Umbilical cord (tissue), 1 donor: ENCODE measurements at regions not wholly inside any gene's neighbourhood (a gene's known extent, or its start where the extent isn't known, plus 50 kb on each side); places are given as distances from the start of the nearest gene placed in this dataset.

Experiments used
- DNase-seq: peaks from one replicate; pipeline ENCODE4 v3.0.0-alpha.2; 2015; ENCODE audit warnings: low spot score

DNA sequence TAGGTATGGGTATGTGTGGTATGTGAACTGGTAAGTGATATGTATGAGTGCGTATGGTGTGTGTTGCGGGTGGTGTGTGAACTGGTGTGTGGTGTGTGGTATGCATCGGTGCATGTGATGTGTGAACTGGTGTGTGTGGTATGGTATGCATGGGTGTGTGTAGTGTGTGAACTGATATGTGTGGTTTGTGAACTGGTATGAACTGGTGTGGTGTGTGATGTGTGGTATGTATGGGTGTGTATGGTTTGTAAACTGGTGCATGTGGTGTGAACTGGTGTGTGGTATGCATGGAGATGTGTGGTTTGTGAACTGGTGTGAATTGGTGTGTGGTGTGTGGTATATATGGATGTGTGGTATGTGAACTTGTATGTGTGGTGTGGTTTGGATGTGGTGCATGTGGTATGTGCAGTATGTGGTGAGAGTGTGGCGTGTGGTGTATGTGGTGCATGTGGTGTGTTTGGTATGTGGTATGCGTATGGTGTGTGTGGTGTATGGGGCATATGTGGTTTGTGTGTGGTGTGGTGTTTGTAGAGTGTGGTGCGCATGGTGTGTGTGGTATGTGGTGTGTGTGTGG is 208.9 kb upstream of the TNP1 start:
- DNase-seq: no peak

DNA sequence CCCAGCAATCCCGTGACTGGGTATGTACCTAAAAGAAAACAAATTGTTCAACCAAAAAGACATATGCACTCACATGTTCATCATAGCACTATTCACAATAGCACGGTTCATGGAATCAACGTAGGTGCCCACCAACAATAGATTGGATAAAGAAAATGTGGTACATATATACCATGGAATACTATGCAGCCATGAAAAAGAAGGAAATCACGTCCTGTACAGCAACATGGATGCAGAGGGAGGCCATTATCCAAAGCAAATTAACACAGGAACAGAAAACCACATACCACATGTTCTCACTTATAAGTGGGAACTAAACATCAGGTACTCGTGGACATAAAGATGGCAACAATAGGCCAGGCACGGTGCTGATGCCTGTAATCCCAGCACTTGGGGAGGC is 207.9 kb upstream of the TNP1 start:
- no peak for DNase-seq

DNA sequence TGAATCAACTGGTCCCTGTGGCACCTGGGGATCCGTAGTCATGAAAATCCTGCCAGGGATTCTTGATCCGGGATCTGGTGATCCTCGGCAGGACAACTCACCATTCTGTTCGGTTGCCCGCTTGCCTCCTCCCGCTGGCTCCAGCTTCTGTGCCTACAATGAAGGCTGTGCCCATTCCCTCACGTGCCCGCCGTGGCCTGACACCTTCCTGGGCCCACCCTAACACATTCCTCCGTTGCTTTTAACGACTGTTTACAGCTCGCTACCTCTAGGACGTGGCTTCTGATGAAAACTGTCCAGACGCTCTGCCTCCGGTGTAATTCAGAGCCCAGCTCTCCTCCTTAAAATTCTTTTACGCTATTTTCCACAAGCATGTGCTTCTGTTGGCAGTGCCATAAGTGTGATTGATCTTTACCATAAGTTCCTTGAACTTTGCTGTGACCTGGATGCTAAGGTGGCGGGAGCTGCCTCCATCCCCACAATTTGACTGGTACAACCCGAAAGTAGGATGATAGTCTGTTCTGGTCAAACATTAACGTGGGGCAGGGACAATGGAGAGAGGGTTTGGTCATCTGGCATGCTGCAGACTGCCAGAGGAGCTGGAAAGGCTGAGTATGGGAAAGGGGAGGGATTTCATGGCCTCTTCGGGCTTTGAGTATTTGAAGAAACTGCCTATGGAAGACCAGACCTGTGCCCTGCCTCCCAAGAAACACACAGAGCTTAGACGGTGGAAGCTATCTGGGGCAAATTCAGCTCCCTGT is 206.8 kb upstream of the TNP1 start:
- DNase-seq: no peak

DNA sequence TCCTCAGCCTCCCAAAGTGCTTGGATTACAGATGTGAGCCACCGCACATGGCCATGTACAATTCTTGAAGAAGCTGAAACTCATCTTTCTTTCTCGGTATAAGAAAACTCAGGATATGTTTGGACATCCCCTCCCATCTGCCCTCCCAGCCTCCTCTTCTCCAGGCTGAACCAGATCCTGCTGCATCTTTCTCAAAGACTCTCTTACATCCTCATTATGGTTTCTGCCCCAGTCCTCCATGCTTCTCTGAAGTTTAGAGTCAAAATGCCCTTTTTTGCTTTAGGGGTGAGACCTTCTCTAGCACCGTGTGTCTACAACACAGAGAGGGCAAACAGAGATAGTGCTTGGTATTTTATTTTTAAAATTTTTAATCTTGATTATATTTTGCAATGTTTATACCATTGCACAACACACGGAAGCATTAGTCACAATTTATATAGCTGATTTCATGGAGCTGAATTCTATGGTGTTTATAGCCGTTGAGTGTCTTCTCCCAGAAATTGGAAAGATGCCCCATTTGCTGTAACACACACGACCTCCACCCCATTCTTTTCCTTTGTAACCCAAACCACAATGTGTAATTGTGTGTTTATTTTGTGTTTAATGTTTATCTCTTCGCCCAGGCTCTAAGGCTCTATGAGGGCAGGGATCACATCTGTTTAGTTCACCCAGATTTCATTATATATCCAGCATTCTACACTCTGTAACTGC is 206.0 kb upstream of the TNP1 start:
- no peak for DNase-seq

DNA sequence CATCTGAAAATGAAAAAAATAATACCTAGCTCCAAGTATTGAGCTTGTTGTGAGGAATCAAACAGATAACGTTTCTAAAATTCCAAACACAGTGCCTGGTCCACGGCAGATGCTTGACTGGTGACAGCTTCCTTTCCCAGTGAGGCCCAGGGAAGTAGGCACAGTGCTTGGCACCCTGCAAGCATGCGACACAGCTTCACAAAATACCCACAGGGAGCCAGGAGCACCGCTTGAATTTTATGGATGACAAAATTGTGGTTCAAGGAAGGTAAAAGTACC is 205.1 kb upstream of the TNP1 start:
- DNase-seq: no peak

DNA sequence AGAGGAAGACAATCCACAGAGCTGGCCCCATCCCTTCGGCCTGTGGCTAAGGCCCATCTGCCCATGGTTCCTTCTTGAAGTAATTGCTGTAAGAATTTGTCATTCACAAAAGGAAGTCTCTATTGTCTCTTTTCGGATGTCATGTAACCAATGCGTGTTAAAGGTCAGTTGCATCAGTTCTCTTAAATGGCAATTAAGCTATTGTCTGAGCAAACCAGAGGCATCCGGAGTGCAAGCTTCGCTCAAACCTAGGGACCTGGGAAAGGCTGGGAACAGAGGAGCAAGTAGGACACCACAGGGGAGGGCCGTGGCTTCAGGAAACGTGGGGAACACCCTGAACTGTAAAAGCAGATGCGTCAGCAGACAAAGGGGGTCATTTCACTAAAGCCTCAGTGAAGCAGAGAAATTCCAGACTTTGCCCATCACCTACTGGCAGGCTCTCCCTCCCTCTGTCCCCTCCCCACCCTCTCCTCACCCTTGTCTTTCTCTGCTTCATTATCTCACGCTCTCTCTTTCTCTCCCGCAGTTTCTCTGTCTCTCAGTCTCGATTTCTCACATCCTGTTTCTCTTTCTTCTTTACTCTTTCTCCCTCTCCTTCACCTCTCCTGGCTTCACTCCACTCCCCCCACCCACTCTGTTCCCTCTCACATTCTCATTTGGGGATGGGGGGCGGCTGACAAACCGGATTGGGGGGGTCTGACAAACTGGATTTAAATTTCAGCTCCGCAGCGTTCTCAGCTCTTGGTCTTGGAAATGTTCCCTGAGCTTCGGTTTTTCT is 204.6 kb upstream of the TNP1 start:
- peak; percentile 59 for DNase-seq

DNA sequence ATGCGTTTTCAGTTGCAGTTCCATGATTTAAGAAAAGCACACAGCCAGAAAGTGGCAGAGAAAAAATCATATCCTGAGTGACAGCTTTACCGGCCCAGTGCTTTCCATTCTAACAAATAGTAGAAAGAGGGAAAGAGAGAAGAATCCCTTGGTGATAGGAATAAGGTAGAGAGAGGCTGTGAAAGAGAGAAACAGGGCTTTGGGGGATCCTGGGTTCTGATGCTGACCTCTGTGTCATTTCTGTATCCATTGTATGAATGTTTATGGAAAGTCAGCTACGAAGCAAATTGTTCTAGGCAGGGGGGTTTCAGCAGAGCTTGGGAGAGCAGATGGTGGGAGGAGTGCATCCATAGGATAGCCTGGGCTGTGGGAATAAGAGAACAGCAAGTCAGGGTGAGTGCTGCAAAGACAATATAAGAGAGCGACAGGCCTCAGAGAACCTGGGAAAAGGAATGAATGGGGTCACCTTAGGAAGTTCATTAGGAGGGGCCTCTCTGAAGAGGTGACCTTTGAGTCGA is 203.4 kb upstream of the TNP1 start:
- DNase-seq: no peak

DNA sequence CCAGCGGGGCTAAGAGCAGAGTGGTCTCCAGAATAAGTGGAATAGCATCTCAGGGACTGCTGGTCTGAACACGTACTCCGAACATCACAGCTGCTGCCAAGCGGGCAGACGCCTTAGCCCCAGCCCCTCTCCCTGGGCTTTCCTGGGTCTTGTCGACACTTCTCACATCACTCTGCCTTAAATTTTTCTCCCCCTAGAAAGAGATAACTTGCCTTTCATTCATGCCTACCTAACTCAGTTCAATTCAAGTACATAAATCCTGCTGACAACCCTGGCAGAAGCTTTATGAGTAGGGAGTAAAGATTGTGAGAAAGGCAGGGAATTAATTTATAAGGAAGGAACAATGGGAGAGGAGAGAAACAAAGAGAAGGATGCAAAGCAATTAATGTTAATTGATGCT is 202.9 kb upstream of the TNP1 start:
- no peak for DNase-seq

DNA sequence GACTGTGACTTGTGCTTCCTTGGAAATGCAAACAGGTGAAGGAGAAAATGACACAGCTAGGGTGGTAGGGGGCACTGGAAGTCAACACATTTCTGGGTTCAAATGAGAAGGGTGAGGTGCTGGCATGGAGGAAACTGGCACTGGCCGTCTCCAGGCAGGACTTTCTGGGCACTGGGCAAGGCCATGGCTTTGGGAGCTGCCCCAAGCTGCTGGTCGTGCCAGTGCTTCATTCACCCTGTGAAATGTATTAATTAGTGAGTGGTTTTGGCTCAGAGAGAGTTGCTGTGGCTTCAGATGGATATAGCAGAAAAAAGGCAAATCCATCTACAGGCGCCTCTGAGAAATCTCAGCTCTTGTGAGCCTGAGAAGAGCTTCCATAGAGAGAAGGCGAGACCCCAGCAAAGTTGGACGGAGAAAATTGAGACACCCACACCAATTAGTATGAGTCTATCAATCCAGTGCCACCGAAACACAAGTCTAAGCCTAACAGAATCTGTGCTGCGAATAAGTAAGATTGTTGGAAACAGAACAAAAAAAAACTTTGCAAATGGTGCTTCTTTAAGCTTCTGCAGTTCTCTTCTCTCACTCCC is 202.1 kb upstream of the TNP1 start:
- no peak for DNase-seq

DNA sequence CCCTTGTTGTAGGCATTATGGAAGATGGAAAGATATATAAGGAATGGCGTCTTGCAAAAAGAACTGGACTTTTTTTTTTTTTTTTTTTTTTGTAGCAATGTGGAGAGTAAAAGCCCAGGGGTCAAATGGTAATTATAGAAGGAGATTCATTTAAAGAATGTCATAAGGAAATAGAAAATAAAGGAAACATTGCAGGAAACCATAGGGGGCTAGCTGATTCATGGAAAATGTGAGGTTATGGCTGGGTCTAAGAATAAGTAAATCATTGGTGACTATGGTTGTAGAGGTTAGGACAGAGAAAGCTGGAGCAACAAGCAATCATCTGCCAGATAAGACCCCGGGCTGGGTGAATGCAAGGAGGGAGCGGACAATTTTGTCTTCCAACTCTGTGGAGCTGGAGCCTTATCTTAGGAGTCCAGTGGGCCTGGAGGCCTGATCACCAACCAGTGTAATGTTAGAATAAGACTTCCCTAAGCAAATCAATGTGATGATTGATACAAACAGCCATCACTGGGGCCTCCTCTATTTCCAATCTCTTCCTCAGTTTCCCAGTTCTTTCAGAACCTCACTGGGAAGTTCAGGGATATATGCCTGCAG is 201.2 kb upstream of the TNP1 start:
- no peak for DNase-seq

DNA sequence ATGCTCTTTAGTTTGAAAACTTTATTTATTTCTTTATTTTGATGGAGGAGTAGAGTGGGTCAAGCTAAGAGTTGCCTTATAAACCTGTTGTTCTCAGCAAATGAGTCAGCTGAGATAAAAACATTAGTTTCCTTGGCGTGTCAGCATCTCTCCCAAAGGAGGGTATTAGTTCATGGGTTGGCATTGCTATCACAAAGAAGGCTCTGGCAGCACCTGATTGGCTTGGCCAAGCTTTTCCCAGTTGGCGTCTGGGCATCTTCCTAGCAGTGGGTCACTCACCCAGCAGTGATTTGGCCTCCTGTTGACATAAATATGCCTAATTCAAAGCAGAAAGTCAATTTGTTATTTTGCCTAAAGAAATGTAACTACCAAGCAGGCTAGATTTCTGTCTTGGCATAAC is 200.7 kb upstream of the TNP1 start:
- DNase-seq: no peak

DNA sequence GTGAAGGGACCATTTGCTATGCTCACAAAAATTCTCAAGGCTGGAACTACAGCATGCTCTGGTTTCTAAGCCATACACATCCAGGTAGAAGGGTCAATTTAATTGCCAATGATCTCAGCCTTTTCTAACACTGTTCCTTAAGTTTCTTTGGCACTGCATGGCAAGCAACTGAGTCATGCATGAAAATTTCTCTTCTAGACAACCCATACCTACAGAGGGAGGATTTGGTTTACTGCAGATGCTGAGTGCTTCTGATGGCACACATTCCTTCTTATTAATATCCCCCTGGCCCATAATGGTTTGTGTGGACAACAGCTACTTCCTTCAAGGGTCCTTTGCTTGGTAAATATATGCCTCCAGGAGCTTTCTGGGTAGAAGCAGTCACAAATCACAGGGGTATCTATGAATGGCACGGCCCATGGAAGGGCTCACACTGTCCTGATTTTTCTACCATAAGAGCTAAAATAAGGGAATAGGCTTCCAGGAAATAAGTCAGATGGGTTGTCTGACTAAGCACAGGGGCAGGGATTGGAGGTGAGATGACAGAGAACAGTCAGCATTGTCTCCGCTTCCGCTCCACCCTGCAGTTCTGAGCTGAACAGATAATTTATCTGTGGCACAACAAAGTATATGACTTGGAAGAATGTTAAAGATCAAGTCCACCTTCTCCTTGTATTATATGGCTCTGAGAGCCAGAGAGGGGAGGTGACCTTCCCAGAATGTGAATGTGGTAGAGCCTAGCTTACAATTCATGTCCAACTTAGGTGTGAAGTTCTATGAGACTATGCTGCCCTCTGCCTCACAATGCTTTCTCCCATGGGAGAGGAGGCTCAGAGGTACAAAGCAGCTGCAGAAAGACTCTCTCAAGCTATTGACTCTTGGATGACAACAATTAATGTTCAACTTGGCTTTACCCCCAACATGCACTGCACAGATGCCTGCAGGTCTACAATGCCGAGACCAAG is 199.2 kb upstream of the TNP1 start:
- no peak for DNase-seq

DNA sequence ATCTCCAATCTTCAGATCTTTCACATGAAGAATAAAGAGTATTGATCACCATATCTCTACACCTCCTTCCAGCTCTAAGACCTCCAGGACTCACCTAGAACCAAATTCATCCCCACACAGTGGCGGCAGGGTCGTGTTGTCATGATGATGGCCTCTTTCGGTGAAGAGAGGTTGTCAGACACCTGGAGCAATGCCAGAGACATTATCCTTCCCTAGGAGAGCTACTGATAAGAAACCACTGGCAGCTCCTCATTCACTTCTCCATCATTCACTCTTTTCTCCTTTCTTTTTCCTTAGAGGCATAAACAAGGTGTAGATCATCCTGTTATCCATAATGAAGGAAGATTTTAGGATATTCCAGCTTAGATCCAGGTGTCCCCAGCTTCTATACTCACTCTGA is 197.9 kb upstream of the TNP1 start:
- no peak for DNase-seq

DNA sequence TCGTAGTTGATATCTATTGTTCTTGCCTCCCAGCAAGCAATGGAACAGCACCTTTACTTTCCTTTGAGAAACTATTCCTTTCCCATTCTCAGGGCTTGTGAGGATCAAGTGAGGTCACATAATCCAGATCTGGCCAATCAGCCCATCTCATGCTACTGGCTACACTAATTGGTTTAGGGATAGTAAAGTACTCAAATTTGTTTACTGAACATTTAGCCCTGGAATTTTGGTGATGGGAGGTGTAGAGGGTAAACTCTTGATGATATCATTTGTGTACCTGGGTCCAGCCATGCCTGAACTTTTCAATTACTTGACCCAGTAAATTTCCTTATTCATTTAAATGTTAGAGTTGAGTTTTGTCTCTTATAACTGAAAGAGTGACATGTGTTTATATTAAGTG is 195.8 kb upstream of the TNP1 start:
- no peak for DNase-seq

DNA sequence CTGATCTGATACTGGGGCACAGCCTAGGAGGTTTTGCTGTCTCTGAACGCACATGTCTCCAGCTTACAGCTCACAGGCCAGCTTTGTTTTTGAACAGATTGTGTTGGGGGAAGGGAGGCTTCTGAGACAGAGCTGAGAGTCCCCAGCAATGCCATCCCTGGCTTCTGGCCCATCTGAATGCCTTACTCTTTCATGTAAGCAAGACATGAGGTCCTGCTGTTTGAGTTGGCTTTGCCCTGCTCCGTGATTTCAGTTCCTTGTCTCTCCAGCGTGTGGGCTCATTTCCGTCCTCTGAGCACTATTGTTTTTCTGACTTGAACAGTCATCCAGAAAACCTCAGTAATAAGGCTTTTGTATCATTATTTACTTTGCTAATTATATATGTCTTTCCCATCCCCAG is 194.9 kb upstream of the TNP1 start:
- peak; percentile 41 for DNase-seq

DNA sequence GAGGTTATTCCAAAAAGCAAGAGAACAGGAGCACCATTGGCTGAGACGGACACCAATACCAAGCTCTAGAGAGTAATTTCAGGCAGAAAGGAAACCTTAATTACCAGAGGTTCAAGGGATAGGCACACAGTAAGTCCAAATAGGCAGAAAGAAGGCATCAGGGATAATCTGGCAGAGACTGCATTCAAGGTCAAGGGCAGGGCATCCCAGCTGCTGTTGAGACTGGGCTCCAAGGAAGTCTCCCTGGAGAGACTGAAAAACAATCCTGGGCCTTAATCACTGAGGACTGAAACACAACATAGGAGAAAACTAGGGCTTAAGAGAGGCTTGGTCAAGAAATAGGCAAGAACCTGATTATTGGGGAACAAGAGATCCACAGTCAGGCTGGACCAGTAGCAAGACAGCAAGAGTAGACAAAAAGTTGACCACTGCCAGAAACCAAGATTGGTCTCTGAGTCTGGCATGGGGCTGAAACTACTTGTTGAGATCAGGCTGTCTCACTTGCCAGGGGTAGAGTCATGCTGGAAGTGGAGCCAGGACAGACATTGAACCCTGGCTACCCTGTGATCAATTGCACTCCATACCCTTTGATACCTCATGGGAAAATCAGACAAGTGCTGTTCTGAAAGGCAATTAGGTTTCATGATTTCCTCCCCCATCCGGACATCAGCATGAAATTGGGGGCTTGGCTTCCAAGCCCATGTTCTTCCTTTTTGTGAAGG is 193.2 kb upstream of the TNP1 start:
- no peak for DNase-seq

DNA sequence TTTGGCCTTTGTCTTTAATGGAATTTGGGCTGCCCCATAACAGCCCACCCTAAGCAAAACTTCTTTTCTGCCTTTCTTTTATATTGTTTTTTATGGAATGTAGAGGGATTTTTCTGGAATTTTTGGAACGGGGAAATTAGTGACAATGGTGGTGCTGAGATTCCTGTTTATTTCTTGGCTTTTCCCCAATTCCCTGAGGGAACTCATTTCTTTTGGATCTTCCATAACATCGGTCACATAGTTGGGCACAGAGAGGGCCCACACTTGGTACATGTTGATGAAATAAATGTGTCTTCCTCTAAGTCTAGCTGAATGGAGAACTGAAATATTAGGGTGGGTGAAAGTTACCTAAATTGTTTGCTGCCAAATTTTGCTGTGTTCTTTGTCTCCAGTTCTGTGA is 191.6 kb upstream of the TNP1 start:
- DNase-seq: no peak

DNA sequence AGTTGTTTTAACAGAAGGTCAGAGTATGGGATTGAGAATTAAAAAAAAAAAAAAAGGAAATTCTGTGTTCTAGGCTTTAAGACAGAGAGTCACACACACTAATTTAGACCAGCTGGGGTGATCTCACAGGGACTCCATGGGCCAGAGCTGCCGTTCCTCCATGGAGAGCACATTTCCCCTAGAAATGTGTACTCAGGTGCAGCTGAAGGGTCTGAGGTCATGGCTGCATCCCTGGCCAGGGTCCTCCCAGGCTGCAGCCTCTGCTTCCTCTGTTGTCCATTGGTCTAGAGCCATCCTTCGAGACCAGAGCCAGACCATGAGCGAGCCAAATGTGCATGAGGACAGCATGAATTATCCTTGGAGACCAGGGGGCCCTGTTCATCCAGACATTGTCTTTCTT is 190.1 kb upstream of the TNP1 start:
- DNase-seq: no peak

DNA sequence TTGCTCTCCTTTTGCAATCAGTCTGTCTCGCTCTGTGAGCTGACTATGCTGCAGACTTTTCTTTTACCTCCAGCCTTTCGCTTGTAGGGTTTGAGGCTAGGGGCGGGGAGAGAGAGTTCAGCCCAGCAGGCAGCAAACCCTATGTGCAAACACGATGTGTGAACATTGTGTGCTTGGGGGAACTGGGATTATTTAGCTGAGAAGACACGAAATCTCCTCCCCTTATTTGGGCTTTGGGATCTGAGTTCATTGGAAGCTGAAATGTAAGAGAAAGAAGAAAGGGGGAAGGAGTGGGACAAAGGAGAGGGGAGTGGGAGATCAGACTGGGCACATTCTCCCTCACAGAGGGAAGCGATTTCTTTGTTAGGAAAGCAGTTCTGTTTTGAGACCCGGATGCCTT is 189.6 kb upstream of the TNP1 start:
- no peak for DNase-seq

DNA sequence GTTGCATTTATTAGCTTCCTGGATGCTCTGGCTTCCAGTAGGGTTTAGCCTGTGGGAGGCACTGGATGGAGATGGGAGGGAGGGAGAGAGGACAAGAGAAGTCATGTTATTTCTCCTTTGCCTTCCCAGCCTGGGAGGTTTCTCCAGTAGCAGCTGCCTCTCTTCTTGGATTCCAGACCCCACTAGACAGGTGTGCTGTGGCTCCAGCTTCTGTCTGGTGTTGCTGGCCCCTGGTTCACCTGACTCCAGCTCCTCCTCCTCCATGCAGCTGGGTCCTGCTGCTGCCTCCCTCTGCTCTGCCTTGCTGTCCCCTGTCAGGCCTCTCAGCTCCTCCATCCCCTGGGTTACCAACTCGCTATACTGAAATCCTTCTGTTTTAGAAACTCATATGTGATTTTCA is 188.9 kb upstream of the TNP1 start:
- DNase-seq: no peak
